Endothelial cell of umbilical vein (primary cell): ENCODE measurements at regions not wholly inside any gene's neighbourhood (a gene's known extent, or its start where the extent isn't known, plus 50 kb on each side); places are given as distances from the start of the nearest gene placed in this dataset.
A peak's percentile ranks its signal among the peaks of the same experiment; 100 is the strongest.

Source experiments
- BruUV-seq: library from RNA; stranded (reverse); fragments of 400-500 nt; replicated peaks from 2 replicates; lab custom pipeline; 2021; lab: Mats Ljungman, UMichigan
- CTCF ChIA-PET: fragments of 300-600, 350-600 bp; sonication (Branson Sonifier 250); formaldehyde crosslinking; loops from one replicate; lab custom pipeline; 2021; ENCODE audit warnings: antibody characterized with exemption, inconsistent platforms; lab: Charles Lee
- POLR2A ChIA-PET: fragments of 300-600, 350-600 bp; sonication (Branson Sonifier 250); formaldehyde crosslinking; loops from one replicate; lab custom pipeline; 2021; ENCODE audit warnings: antibody characterized with exemption, inconsistent platforms; lab: Charles Lee
- DNase-seq: peaks from one replicate; pipeline ENCODE4 v3.0.0-alpha.2; 2011; ENCODE audit warnings: low read depth, low spot score
- FAIRE-seq: peaks from 2 replicates; lab custom pipeline; 2011; peaks lifted over from hg19 to GRCh38; lab: Jason Lieb, UNC
- H2AFZ ChIP-seq: 2 replicates; pipeline ENCODE4 v1.6.0; 2012; ENCODE audit warnings: low read depth, low read length, control low read depth, inconsistent platforms
- H3K27ac ChIP-seq: 2 replicates; pipeline ENCODE4 v1.5.1; 2011; ENCODE audit warnings: low read depth, mild to moderate bottlenecking, control low read depth, low read length, moderate library complexity; ENCODE audit not compliant: insufficient read depth
- H3K27me3 ChIP-seq, 2 experiments: 2 replicates each; pipeline versions ENCODE4 v1.6.0 to v1.6.1; 2011; ENCODE audit warnings: low read length in 2 of 2, mixed read lengths in 1 of 2; ENCODE audit not compliant: control insufficient read depth in 2 of 2, insufficient read depth in 2 of 2
- H3K36me3 ChIP-seq, 2 experiments: 2 replicates in 1 of 2; 3 replicates in 1 of 2; pipeline ENCODE4 v1.5.1; 2011; ENCODE audit warnings: low read length in 2 of 2, mild to moderate bottlenecking in 1 of 2, moderate library complexity in 1 of 2; ENCODE audit not compliant: control insufficient read depth in 2 of 2, insufficient read depth in 2 of 2; ENCODE audit errors: extremely low read depth in 1 of 2
- H3K4me1 ChIP-seq: 3 replicates; pipeline ENCODE4 v1.5.1; 2011; ENCODE audit warnings: mild to moderate bottlenecking, low read length; ENCODE audit not compliant: control insufficient read depth, insufficient read depth; ENCODE audit errors: extremely low read depth
- H3K4me2 ChIP-seq: 2 replicates; pipeline ENCODE4 v1.6.1; 2011; ENCODE audit warnings: low read length, control low read depth, mixed read lengths; ENCODE audit not compliant: insufficient read depth
- H3K4me3 ChIP-seq, 3 experiments: fragments of 200-600 bp in 1 of 3; sonication (generic), shearing (Covaris generic) in 1 of 3; replicated peaks in 1 of 3; 2 replicates each; pipeline ENCODE4 v1.5.1; 2011 to 2016; ENCODE audit warnings: control low read depth in 3 of 3, low read length in 3 of 3, mild to moderate bottlenecking in 2 of 3, inconsistent platforms in 1 of 3, low read depth in 1 of 3, moderate library complexity in 1 of 3; ENCODE audit not compliant: insufficient read depth in 1 of 3
- H3K79me2 ChIP-seq: 2 replicates; pipeline ENCODE4 v1.6.0; 2012; ENCODE audit warnings: low read length, inconsistent platforms; ENCODE audit not compliant: control insufficient read depth, insufficient read depth
- H3K9ac ChIP-seq: replicated peaks from 2 replicates; pipeline ENCODE3; 2011; ENCODE audit warnings: low read length, control low read depth; ENCODE audit not compliant: insufficient read depth; ENCODE audit errors: extremely low read depth
- H3K9me1 ChIP-seq: replicated peaks from 3 replicates; pipeline ENCODE4 v1.6.0; 2011; ENCODE audit warnings: mild to moderate bottlenecking, low read length; ENCODE audit not compliant: control insufficient read depth, insufficient read depth; ENCODE audit errors: extremely low read depth
- H3K9me3 ChIP-seq: replicated peaks from 2 replicates; pipeline ENCODE4 v1.5.1; 2012; ENCODE audit warnings: low read length, inconsistent platforms; ENCODE audit not compliant: control insufficient read depth, insufficient read depth
- H4K20me1 ChIP-seq: replicated peaks from 2 replicates; pipeline ENCODE3; 2011; ENCODE audit warnings: mild to moderate bottlenecking, low read length; ENCODE audit not compliant: control insufficient read depth, insufficient read depth; ENCODE audit errors: extremely low read depth
- EZH2 ChIP-seq: IDR thresholded peaks from 2 replicates; pipeline ENCODE4 v1.6.1; 2012; ENCODE audit warnings: borderline replicate concordance, low read depth, mild to moderate bottlenecking, moderate library complexity, low read length, inconsistent platforms; ENCODE audit not compliant: severe bottlenecking
- FOS ChIP-seq: IDR thresholded peaks from 2 replicates; pipeline ENCODE4 v1.6.1; 2011; ENCODE audit warnings: mild to moderate bottlenecking, low read length, moderate library complexity, borderline replicate concordance; ENCODE audit not compliant: insufficient read depth
- GATA2 ChIP-seq: IDR thresholded peaks from 2 replicates; pipeline ENCODE4 v1.7.0; 2011; ENCODE audit warnings: low read depth, mild to moderate bottlenecking, moderate library complexity, mixed read lengths, low read length; ENCODE audit not compliant: insufficient read length, insufficient read depth
- JUN ChIP-seq: IDR thresholded peaks from 2 replicates; pipeline ENCODE4 v1.6.1; 2011; ENCODE audit warnings: borderline replicate concordance, low read depth; ENCODE audit not compliant: insufficient read length, insufficient read depth
- MYC ChIP-seq: IDR thresholded peaks from one replicate; pipeline ENCODE4 v1.6.1; 2011; ENCODE audit warnings: mild to moderate bottlenecking, low read depth, low read length
- POLR2A ChIP-seq: IDR thresholded peaks from 2 replicates; pipeline ENCODE4 v1.6.1; 2012; ENCODE audit warnings: low read depth, mild to moderate bottlenecking, control low read depth, low read length
- POLR2AphosphoS5 ChIP-seq: IDR thresholded peaks from 2 replicates; pipeline ENCODE4 v1.6.1; 2012; ENCODE audit warnings: low read depth, mild to moderate bottlenecking, control low read depth, low read length, moderate library complexity; ENCODE audit not compliant: insufficient read depth
- dilution Hi-C: fragments of 300-500 bp; cut with MboI; formaldehyde crosslinking; loops from one replicate; pipeline ENCODE4 v1.15.0; 2019; ENCODE audit warnings: low sequenced_read_pairs; ENCODE audit not compliant: extremely low pct_ligation_motif_present
- intact Hi-C: fragments of 100-400 bp; cut with micrococcal nuclease; formaldehyde crosslinking; loops from one replicate; pipeline ENCODE4 v1.10.0; 2022
- TF ChIP-seq, protein P1 (sequence below): IDR thresholded peaks from 2 replicates; pipeline ENCODE4 v1.6.1; 2011; ENCODE audit not compliant: insufficient read depth, insufficient read length
- TF ChIP-seq, protein P2 (sequence below), 2 donors: IDR thresholded peaks; 1 replicate in 1 of 2; 2 replicates in 1 of 2; pipeline ENCODE4 v1.5.1; 2011; ENCODE audit warnings: low read length in 2 of 2, mild to moderate bottlenecking in 2 of 2, moderate library complexity in 2 of 2, control low read depth in 1 of 2, inconsistent platforms in 1 of 2, low read depth in 1 of 2; ENCODE audit not compliant: insufficient read depth in 1 of 2; ENCODE audit errors: extremely low read depth in 1 of 2

DNA sequence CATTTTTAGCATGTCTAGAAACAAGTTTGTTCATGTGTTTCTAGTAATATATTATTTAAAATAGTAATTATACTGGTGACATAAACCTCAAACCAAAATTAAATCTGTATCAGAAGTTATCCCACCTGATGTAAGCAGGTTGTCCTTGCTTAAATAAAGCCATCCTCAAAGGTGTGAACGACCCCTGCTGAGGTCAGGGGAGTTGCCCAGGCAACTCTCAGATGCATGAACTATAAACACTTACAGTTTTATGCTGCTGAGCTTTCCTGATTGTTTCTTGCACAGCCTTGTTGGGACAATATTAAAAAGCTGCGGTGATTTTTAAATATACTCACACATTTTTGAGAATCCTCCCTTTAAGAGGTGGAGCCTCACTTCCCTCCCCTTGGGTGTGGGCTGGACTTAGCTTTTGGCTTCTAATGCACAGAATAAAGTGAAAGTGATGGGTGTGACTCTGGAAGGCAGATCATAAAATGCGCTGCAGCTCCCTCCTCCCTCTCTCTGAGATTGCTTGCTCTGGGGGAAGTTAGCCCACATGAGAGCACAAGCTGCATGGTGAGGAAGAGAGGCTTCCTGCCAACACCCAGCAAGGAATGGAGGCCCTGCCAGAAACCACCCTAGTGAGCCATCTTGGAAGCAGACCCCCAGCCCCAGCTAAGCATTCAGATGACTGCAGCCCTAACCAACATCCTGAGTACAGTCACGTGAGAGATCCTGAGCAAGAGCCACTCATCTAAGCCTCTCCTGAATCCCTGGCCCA is 152.7 kb downstream of the SKIDA1 start:
- Histone ChIP-seq H4K20me1 (no peaks in the 10 kb centered on the region), H3K27me3 (no peaks in the 10 kb centered on the region), H3K4me2 (peak overlapping the region; percentile 6), H3K27ac (peak overlapping the region; percentile 14), H3K4me1 (peaks cover 26% of the 10 kb centered on the region), H3K9me3 (no peaks in the 10 kb centered on the region), H2AFZ (peak overlapping the region; percentile 58), H3K4me3 (peak overlapping the region in 1 of 3 experiments; percentile 15), H3K79me2 (no peaks in the 10 kb centered on the region), H3K9ac (no peak overlapping the region), H3K9me1 (no peaks in the 10 kb centered on the region), H3K36me3 (no peaks in the 10 kb centered on the region)
- TF ChIP-seq MYC (peak; percentile 17), POLR2A (no peak)
- dilution Hi-C loops = no loop called here
- no TSS peak for BruUV-seq
- intact Hi-C loops = loop anchor here (1.0 to 2.0 kb wide), 5 partner anchors 22 to 154 kb away; no protein-coding TSS in a partner anchor
- ChIA-PET POLR2A (interaction anchor here (1.2 kb wide), 1 partner anchor 79 kb away, joined by 3 read pairs; no protein-coding TSS in a partner anchor), CTCF (interaction anchor here (0.6 to 2.5 kb wide), 9 partner anchors 9 to 146 kb away, joined by 3 to 18 read pairs (median 3); no protein-coding TSS in a partner anchor)
- DNase-seq = peak; percentile 88
- FAIRE-seq = peak; percentile 98

DNA sequence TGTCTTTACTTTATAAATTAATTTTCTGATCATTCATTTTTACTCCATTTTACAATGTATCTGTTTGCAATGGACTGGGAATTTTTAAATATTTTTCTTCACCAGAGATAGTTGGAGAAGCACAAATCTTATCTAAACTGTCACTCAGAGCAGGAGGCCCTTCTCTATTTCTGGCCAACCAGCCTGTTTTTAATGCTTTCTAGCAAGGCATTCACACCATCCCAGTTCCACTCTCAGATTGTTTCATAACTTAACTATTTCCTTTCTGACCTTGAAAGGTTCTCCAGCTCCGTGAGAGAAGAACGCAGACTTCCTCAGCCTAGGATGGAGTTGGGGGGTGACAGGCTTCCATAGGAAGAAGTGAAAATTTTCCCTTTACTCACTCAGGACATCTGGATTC is 155.8 kb downstream of the SKIDA1 start:
- Histone ChIP-seq H3K9ac (peak overlapping the region; percentile 52), H3K27ac (peak overlapping the region; percentile 85), H3K79me2 (no peaks in the 10 kb centered on the region), H3K9me1 (no peaks in the 10 kb centered on the region), H3K9me3 (no peaks in the 10 kb centered on the region), H2AFZ (peak overlapping the region; percentile 71), H3K4me1 (peaks cover 38% of the 10 kb centered on the region), H4K20me1 (no peaks in the 10 kb centered on the region), H3K4me2 (peak overlapping the region; percentile 78), H3K27me3 (no peaks in the 10 kb centered on the region), H3K4me3 (no peak overlapping the region), H3K36me3 (no peaks in the 10 kb centered on the region)
- TF ChIP-seq, protein P1, sequence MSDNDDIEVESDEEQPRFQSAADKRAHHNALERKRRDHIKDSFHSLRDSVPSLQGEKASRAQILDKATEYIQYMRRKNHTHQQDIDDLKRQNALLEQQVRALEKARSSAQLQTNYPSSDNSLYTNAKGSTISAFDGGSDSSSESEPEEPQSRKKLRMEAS = no peak
- TF ChIP-seq POLR2AphosphoS5 (peak; percentile 33), GATA2 (peak; percentile 38), FOS (peak; percentile 46), POLR2A (no peak), JUN (peak; percentile 73), MYC (no peak), EZH2 (no peak)
- TF ChIP-seq, protein P2, sequence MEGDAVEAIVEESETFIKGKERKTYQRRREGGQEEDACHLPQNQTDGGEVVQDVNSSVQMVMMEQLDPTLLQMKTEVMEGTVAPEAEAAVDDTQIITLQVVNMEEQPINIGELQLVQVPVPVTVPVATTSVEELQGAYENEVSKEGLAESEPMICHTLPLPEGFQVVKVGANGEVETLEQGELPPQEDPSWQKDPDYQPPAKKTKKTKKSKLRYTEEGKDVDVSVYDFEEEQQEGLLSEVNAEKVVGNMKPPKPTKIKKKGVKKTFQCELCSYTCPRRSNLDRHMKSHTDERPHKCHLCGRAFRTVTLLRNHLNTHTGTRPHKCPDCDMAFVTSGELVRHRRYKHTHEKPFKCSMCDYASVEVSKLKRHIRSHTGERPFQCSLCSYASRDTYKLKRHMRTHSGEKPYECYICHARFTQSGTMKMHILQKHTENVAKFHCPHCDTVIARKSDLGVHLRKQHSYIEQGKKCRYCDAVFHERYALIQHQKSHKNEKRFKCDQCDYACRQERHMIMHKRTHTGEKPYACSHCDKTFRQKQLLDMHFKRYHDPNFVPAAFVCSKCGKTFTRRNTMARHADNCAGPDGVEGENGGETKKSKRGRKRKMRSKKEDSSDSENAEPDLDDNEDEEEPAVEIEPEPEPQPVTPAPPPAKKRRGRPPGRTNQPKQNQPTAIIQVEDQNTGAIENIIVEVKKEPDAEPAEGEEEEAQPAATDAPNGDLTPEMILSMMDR (IDR thresholded peaks at IDR 0.05; ENCODE audit: extremely low read depth in 1 of 2, insufficient read depth in 1 of 2, low read depth in 1 of 2, low read length in 2 of 2) = no peak
- ChIA-PET CTCF (interaction anchor here (0.5 to 1.6 kb wide), 10 partner anchors 9 to 124 kb away, joined by 3 to 15 read pairs (median 3); no protein-coding TSS in a partner anchor), POLR2A (interaction anchor here (0.6 kb wide), 1 partner anchor 147 kb away, joined by 3 read pairs; no protein-coding TSS in a partner anchor)
- intact Hi-C loops (no loop called here), dilution Hi-C loops (no loop called here)
- BruUV-seq = no TSS peak
- DNase-seq (peak; percentile 92), FAIRE-seq (peak; percentile 92)
